Lower leg skin (tissue), 3 donors: ENCODE measurements at regions not wholly inside any gene's neighbourhood (a gene's known extent, or its start where the extent isn't known, plus 50 kb on each side); places are given as distances from the start of the nearest gene placed in this dataset.
"Not testable (repeated sequence)": the region's sequence is repeated elsewhere in the genome, so short reads cannot be mapped to it uniquely, and the experiment has no call there.

ENCODE experiments used
- CTCF ChIP-seq, 3 donors: fragments of 450-650 bp; IDR thresholded peaks; one replicate each; pipeline ENCODE4 v1.5.1; 2016; ENCODE audit warnings: antibody characterized with exemption in 3 of 3, mild to moderate bottlenecking in 3 of 3, moderate library complexity in 2 of 3
- POLR2A ChIP-seq, 2 donors: fragments of 450-650 bp; IDR thresholded peaks; one replicate each; pipeline ENCODE4 v1.6.1; 2016 to 2017; ENCODE audit warnings: antibody characterized with exemption in 2 of 2, mild to moderate bottlenecking in 1 of 2, moderate library complexity in 1 of 2

DNA sequence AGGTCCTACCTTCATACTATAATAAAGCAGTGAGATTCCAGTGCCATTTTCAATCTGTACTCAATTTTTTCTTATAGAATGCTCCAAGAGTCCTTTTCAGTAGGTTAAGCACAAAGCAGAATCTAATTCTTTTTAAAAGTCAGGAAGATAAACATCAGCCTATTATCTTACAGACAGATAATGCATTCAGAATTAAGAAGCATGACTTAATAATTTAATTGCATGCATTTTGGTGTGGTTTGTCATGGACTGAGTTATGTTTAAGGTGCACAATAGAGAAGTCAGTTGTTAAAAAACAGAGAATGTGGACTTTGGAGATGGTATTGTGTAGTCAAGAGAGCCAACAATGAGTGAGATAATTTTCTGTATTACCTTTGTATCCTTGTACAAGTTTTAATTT, 1656.3 kb upstream of the LRRTM3 start:
- not testable (repeated sequence) for TF ChIP-seq CTCF, POLR2A (IDR thresholded peaks at IDR 0.05)
